DMS79 (cell line): ENCODE measurements at regions not wholly inside any gene's neighbourhood (a gene's known extent, or its start where the extent isn't known, plus 50 kb on each side); places are given as distances from the start of the nearest gene placed in this dataset.

ENCODE experiments used
- DNase-seq: peaks from one replicate; lab custom pipeline; 2025; lab: John Stamatoyannopoulos, UW

DNA sequence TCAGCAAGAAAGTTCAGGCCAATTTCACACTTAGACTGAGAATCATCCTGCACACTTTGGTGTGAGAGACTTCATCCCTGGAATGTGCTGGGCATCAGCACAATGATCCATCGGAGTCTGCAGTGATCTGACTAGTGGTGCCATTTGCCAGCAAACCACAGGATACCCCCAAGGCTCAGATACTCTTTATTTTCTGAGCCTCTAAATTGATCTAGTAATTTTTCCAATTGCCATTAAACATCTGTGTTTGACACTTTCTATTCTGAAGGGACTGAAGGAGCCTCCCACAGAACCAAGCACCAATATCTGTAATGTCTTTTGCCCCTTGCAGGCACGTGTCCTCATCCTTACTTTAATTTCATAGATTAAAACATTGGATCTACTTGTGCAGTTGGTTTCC, 485.3 kb upstream of the SMIM21 start:
- no peak for DNase-seq

DNA sequence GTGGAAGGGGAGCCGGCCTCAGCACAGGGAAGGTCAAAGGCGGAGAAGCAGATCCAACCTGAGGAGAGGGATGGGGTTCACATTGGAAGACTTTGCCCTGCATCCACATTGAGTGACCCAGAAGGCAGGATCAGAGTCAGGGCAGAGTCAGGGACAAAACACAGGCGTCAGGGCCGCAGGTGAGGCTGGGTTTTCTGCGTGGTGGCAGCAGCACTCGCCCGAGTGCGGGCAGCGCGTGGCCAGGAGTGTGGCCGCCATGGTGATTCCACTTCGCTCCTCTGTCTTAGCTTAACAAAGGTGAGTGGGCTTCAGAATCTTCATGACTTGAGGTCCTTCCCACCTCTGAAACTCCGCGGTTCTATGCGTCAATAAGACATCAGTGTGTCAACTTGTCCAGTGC, 476.9 kb upstream of the SMIM21 start:
- no peak for DNase-seq

DNA sequence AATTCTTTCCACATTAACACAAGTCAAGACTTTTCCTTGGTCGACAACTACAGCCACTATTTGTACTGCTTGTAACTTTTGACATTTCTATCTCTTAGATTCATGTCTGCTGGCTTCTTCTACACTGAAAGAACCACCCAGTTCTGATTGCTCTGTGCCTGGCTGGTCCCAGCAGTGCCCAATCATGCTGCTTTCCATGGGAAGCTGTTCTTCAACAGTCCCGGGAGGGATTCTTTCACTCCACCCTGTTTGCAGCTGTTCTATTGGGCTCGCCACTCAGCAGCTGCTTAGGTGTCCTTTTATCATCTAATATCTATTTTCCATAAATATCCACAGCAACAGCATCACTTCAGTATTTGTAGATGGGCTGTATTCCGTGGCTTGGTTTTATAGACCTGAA, 471.1 kb upstream of the SMIM21 start:
- no peak for DNase-seq

DNA sequence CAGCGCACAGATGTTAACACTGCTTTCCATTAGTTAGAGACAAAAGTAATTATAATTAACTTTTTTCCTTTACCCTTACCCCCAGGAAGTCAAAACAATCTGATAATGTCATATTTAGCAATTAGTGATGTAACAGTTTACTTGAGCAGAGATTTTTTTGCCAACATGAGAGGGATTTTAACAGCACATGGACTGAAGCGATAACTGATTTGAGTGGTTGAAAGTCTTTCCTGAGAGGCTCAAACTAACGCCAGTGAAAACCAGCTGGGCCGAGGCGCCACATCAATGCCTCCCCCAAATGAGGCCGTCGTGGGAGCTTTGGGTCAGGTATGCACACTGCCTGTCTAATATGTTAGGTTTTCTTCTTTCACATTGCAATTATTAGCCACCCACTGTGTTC, 469.9 kb upstream of the SMIM21 start:
- no peak for DNase-seq

DNA sequence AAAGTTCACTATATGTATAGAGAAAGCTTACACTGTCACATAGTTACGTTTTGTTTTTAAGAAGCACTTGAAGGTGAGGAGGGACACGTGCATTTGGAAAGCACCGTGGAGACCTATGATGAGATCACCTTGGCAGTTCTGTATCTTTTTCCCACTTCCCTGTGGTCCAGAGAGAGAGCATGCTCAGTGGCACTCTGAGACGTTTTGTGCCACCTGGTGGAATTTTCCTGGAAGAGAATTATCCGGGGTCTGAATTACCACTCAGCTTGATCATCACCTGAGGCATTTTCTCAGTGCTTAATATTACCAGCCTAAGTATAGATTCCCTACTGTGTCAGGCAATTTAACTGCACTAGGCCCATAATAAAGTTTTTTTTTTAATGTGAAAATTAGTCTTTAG, 469.4 kb upstream of the SMIM21 start:
- DNase-seq = no peak

DNA sequence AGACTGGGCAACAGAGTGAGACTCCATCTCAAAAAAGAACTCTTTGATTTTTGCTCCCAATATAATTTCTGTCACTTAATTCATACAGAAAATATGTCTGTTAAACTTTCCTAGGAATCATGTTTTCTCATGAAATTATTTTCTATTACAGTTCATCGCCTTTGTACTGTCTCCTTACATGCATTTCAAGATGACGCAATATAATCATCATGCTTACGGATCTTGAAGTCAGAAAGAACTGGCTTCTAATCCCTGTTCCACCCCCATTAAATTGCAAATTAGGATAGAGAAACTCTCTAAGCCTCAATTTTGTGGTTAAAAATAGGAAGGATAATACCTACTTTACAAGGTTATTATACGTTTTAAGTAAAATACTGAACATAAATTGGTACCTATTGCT, 467.6 kb upstream of the SMIM21 start:
- no peak for DNase-seq

DNA sequence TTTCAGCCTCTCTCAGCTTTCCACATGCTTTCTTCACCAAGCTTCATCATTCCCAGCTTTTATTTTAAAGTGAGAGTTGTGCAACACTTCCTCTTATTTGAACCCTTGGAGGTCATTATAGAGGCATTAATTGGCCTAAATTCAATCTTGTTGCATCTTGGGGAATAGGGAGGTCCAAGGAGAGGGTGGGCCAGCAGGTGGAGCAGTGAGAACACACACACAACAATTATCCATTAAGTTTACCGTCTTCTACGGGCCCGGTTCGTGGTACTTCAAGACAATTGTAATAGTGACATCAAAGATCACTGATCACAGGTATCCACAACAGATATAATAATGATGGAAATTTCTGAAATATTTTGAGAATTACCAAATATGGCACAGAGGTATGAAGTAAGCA, 457.2 kb upstream of the SMIM21 start:
- DNase-seq = no peak

DNA sequence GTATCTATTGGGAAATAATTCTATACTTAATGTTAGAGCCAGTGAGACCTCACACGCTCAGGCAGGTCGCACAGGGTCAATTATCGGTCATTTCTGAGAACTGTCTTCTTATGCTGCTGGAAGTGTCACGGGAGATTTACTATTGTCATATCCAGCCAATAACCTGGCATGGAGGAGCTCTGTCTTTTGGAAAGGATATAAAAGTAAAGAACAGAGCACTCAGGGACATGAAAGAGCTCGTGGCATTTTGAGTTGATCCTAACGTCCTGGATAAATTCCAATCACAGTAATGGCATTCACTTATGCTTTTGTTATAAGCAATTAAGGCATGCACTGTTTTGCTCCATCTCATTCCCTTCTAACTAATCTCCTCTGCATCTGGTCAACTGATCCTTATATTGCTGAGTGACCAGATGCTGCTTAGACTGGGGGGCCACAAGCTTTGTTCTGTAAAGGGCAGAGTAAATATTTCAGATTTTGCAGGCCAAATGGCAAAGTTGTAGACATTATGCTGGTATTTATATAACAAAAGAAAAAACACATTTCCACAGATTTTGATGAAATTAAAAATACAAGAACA, 453.5 kb upstream of the SMIM21 start:
- DNase-seq = no peak

DNA sequence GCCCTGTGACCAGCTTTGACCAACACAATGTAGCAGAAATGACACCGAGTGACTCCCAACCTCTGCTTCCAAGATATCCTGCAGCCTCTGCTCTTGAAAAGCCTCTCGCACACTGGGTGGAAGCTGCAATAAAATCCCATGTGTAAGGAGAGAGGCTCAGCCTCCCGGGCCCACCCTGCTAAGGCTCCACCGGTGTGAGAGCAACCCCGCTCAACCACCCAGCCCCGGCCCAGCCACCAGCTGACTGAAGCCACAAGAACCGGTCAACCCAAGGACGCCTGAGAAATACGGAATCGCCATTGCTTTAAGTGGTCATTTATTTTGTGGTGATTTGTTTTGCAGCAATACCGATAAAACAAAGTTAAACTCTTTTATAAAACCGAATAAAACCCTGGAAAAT, 452.8 kb upstream of the SMIM21 start:
- DNase-seq = no peak

DNA sequence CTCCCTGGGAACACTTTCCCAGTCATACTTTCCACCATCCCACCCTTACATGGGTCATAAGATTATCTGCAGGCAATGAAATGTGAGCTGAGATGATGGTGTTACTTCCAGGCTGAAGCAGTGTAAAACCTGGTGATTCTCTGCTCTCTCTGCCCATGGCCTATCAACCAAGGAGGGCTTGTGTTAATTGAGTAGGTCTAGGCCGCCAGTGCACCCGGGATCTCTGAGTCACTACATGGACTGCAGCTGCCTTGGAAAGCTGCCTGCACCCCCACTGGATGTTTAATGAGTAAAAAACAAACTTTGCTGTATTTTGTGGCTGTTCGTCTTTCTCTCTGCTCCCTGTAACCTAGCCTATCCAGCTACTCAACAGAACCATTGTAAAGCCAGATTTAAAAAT, 451.7 kb upstream of the SMIM21 start:
- no peak for DNase-seq

DNA sequence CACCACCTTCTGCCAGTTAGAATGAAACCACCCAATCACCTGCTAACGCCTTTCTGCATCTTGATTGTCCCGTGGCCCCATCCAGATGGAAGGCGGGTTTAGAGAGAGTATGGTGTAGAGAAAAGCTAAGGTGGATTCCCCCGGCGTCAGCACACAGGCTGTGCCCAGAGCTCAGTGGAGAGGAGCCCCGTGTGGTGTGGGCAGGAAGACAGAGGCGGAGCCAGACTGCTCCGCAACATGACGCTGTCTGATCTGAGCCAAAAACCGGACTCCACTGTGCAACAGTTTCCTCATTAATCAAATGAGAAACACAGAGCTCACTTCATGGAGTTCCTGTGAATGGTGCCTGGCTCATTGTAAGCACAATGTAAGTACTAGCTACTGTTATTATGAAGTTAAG, 448.1 kb upstream of the SMIM21 start:
- no peak for DNase-seq

DNA sequence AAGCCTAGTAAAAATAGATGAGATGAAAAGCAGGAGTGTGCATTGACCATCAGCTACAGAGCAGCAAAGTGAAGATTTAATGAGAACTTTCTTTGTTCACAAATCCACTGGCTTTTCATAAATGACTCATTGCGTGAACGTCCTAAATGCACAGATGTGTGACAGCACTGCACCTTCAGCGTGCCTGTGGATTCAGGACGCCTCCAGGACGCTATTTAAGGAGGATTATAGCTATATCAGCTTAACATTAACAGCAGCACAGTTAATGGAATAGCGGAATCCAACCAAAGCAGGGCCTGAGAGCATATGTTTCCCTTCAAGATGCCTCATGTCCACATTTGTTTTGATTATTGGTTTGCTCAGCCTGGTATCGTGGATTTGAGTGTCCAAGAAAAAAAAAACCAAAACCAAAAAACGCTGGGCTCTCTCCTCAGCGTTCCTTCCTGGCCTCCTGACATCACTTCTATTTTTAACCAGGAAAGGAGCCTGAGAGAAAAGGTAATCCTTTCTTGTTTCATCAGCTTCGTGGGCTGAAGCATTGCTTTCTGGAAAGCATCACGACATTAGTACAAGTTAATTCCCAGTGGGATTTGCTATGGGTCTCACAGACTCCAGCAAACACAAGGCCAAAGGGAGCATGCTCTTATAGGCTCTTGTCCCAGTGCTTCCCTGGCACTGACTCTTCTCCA, 447.0 kb upstream of the SMIM21 start:
- no peak for DNase-seq

DNA sequence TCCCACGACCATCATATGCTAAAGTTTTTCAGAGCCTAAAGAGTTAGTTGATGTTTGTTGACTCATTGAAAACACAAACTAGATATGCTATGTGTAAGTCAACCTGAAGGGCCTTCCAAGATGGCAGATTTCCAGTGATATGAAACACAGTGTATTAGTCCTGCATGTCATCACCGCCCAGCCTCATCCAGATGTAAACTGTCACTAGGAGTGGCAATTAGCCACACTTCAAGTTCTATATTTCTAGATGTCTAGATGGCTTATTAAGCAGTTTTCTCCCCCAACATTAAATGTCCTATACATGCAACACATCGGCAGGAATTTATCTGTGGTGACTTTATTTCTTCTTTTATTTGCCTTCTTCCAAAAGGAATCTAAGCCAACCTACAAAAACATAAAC, 444.1 kb upstream of the SMIM21 start:
- DNase-seq = no peak

DNA sequence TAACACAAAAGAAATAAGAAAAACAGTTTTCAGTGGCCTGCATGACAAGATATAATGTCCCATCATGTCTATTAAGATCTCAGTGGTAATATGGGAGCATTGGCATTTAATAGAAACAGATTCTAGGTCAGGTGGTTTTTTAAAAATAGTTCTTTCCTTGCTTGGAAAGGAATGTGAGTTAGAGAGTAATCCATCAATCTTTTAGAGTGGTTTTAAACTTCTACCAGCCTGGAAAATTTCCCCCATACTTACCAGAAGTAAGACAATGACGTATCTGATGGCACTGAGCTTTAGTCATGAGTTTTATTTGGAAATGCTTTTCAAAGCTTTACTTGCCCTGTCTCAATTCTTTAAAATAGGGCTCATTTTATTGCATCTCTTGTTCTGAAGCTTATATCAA, 441.7 kb upstream of the SMIM21 start:
- DNase-seq = no peak

DNA sequence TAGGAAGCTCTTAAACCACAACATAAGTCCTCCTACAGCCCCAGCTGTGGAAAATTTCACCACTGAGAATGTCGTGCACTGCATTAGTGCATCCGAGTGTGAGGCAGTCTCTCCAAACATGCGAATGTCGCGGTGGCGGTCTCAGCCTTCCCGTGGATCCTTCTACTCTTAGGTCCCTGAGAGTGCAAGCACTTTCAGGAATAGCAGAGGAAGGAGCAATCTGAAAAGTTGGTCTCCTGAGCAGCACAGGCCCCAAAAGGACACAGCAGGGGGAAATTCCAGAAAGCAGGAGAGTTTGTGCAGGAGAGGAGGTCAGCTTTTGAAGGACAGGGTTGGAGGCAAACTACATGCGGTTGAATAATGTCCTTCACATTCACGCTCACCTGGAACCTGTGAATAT, 440.5 kb upstream of the SMIM21 start:
- no peak for DNase-seq

DNA sequence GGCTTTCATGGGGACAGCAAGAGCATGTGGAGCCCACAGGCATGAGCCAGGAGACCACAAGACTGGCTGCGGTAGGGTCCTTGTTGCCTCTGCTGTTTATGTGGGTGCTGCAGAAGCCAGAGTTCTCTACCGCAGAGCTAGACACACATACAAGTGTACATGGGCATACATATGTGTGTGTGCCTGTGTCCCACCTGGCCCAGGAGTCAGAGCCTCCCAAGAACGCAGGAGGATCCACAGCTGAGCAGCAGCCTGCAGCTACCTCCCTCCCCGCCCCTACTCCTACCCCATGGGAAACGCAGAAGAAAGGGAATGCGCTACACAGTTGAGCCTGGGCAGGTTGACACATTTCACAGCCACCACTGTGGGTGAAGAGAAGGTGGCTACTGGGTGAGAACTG, 438.1 kb upstream of the SMIM21 start:
- DNase-seq = no peak

DNA sequence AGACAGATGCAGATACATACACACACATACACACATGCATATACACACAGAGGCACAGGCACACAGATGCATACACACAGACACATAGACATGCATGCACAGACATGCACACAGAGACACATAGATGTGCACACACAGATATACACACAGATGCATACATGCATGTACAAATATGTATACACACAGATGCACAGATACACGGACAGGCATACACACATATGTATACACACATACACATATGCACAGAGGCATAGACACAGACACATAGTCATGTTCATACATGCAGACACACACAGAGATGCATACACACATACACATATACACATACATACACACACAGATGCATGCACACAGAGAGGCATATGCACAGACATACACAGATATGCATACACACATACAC, 437.3 kb upstream of the SMIM21 start:
- no peak for DNase-seq

DNA sequence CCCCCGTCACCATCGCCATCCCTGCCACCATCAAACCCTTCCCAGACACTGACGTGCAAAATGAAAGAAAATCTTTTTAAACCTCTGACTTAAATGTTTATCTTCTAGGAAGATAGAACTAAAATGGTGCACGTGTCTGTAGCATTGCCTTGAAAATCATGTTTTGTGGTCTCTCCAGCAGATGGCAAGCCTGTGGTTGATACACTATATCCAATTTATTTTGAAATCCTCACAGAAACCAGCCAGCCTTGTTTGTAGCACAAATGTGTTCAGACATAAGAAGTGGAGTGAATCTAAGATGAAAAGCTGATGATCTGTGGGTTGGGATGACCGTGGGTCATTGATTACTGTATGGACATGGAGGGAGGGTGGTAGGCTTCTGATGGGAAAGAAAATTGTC, 436.2 kb upstream of the SMIM21 start:
- no peak for DNase-seq

DNA sequence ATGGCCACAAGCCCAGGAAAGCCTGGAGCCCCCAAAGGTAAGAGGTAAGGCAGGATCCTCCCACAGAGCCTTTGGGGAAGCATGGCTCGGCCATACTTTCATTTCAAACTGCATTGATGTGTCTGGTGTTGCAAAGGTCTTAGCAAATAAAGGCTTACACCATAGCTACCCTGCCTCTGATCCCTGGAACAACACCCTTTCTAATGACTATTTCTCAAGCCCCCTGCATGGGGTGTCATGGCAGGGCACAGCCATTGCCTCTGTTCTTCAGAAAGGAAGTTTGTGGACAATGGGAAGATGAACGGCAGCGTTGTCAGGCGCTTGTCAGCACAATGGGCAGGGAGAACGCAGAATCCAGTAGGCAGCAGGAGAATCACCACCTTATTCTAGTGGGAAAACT, 435.0 kb upstream of the SMIM21 start:
- DNase-seq = no peak

DNA sequence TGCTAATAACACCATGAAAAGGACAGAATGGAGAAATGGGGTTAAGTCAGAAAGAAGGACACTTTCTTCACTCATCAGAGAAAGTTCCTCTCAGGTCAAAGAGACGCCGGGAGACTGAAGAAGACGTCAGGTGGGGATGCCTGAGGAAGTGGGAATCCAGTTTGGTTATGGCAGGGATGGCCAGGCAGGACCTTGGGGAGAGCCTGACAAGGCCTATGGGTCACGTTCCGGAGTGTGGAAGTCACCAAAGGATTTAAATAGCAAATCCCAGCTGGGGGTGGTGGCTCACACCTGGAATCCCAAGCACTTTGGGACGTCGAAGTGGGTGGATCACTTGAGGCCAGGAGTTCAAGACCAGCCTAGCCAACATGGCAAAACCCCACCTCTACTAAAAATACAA, 432.7 kb upstream of the SMIM21 start:
- no peak for DNase-seq

DNA sequence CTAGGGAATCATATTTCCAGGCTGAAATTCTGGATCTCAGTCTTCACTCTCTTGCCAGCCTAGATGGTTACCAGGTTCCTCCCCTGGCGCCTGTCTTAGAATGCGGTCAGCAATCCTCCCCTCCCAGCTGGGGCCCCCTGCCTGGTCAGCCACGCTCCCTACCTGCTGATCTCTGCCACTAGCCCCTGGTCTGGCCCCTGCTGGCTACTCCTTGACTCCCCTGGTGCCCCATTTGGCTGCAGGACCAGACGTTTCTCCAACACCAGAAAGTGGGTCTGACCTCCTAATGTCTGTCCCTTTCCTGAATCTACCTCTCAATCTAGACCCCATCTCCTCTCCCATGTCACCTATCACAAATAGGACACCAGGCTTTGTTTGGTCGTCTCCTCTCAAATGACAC, 432.0 kb upstream of the SMIM21 start:
- DNase-seq = no peak

DNA sequence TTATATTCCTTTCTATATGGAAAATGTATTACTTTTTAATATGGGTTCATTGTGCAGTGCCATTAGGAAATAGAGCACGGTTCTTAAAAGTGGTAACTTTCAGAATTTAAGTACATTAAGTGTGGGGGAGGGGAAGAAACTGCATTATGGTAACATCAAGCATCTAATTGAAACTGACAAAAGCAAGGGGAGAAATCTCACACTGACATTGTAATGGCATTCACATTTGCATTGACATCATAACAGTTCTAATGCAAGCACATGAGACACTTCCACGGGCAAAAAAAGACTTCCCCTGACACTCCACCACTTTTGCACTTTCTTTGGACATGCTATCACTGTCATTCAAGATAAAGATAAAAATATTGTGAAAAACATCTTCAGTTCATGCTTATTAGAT, 431.3 kb upstream of the SMIM21 start:
- no peak for DNase-seq

DNA sequence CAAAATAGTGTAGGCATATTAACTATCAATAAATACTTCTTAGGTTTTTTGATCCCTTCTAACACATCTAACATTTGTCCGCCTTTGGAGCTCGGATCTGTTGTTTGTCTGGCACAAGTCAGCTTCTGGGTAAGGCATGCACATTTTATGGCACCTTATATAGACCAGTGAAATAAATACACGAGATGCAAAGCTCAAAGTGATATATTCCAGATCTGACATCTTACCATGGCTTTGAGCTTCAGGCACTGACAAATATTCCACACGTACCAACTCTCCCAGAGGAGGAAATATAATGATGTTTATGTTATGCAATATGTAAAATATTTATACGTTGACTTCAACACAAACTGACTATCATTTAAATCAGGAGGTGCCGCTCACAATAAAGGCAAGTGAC, 430.1 kb upstream of the SMIM21 start:
- DNase-seq = no peak

DNA sequence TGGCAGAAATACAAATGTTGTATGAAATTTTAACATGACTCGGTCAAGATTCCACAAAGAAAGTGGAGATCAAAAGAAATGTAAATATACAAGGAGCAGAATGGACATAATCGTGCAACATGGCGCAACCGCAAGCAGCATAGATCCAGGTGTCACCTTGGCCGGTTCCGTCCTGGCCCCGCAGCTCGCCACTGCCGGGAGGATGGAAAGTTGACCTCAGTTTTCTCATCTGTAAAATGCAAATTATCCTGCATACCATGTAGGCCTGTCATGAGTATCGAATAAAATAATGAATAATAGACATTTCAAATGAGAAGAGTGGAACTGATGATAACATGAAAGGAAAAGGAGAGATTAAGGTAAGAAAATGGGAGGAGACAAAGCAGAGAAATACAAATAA, 427.3 kb upstream of the SMIM21 start:
- DNase-seq = no peak

DNA sequence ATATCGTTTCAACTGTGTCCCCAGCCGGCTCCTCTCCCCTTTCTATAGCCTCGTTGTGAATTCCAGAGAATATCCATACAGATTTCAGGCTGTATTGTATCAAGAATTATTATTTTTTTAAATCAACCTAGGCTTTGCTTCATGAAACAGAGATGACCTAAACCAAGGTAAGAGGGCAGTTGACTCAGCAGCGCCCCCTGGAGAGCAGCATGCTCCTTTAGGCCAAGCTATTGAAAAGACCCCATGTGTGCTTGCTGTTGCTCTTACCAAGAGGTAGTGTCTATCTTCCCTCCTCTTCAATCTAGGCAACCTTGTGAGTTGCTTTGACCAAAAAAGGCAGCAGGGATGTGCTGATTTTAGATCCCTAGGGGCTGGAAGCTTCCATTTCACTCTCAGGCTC, 426.7 kb upstream of the SMIM21 start:
- no peak for DNase-seq
